Left lobe of liver (tissue), 2 donors: ENCODE measurements at regions not wholly inside any gene's neighbourhood (a gene's known extent, or its start where the extent isn't known, plus 50 kb on each side); places are given as distances from the start of the nearest gene placed in this dataset.

Source experiments
- ATAC-seq: fragments of 200-7000 bp; cut with Tn5 transposase; one replicate; pipeline ENCODE4 v1.9.1; 2020; ENCODE audit warnings: mild to moderate bottlenecking, moderate library complexity
- DNase-seq: peaks from one replicate; pipeline ENCODE4 v3.0.0-alpha.2; 2020; ENCODE audit warnings: low spot score
- donor health status: DM: no; HTN: no; CAD: no; lungs with moderate emphysema.
- donor health status: DM: no; HTN: yes; CAD: no.

GRCh38 chr12:127552838-127553237 is 714.1 kb upstream of the TMEM132C start:
- DNase-seq (no peak), ATAC-seq (no peak)

GRCh38 chr12:127555071-127555470 is 711.9 kb upstream of the TMEM132C start:
- ATAC-seq (no peak), DNase-seq (no peak)

GRCh38 chr12:127556231-127556886 is 710.6 kb upstream of the TMEM132C start:
- no peak for DNase-seq
- no peak for ATAC-seq

- no peak for ATAC-seq
- no peak for DNase-seq
These were observed 708.6 kb upstream of the TMEM132C start for GRCh38 chr12:127558361-127558760.

- DNase-seq, result no peak
These were observed 707.5 kb upstream of the TMEM132C start for GRCh38 chr12:127559349-127560040.

GRCh38 chr12:127560041-127560478 is 706.9 kb upstream of the TMEM132C start:
- ATAC-seq, result no peak
- DNase-seq, result no peak

More at GRCh38 chr12:127559349-127560040, 707.5 kb upstream of the TMEM132C start:
- ATAC-seq, result no peak

- no peak for ATAC-seq
- no peak for DNase-seq
These were observed 704.2 kb upstream of the TMEM132C start for GRCh38 chr12:127562816-127563215.

GRCh38 chr12:127565241-127565640 is 701.7 kb upstream of the TMEM132C start:
- no peak for ATAC-seq
- no peak for DNase-seq

GRCh38 chr12:127567531-127567930 is 699.4 kb upstream of the TMEM132C start:
- DNase-seq, result no peak
- no peak for ATAC-seq

GRCh38 chr12:127570387-127570786 is 696.6 kb upstream of the TMEM132C start:
- DNase-seq (no peak), ATAC-seq (no peak)

GRCh38 chr12:127570793-127571360 is 696.1 kb upstream of the TMEM132C start:
- DNase-seq (no peak), ATAC-seq (no peak)

GRCh38 chr12:127571578-127571977 is 695.4 kb upstream of the TMEM132C start:
- ATAC-seq, result no peak
- no peak for DNase-seq

- DNase-seq (no peak), ATAC-seq (no peak)
These were observed 687.5 kb upstream of the TMEM132C start for GRCh38 chr12:127579446-127579845.

- DNase-seq (no peak), ATAC-seq (no peak)
These were observed 684.9 kb upstream of the TMEM132C start for GRCh38 chr12:127582074-127582473.

- DNase-seq (no peak), ATAC-seq (no peak)
These were observed 683.9 kb upstream of the TMEM132C start for GRCh38 chr12:127583041-127583440.

- DNase-seq, result no peak
- ATAC-seq, result no peak
These were observed 678.7 kb upstream of the TMEM132C start for GRCh38 chr12:127588249-127588648.

- ATAC-seq (no peak), DNase-seq (no peak)
These were observed 677.4 kb upstream of the TMEM132C start for GRCh38 chr12:127589541-127589940.

- no peak for DNase-seq
- no peak for ATAC-seq
These were observed 676.1 kb upstream of the TMEM132C start for GRCh38 chr12:127590868-127591267.

- ATAC-seq (no peak), DNase-seq (no peak)
These were observed 674.7 kb upstream of the TMEM132C start for GRCh38 chr12:127592245-127592644.

- ATAC-seq, result no peak
- no peak for DNase-seq
These were observed 672.5 kb upstream of the TMEM132C start for GRCh38 chr12:127594351-127594970.

GRCh38 chr12:127595506-127595905 is 671.5 kb upstream of the TMEM132C start:
- ATAC-seq (no peak), DNase-seq (no peak)

- no peak for ATAC-seq
- DNase-seq, result no peak
These were observed 670.1 kb upstream of the TMEM132C start for GRCh38 chr12:127596891-127597290.
